NCI-H460 (cell line): ENCODE measurements at regions not wholly inside any gene's neighbourhood (a gene's known extent, or its start where the extent isn't known, plus 50 kb on each side); places are given as distances from the start of the nearest gene placed in this dataset.
"Not testable (repeated sequence)": the region's sequence is repeated elsewhere in the genome, so short reads cannot be mapped to it uniquely, and the experiment has no call there.

ENCODE experiments used
- DNase-seq: peaks from one replicate; pipeline ENCODE4 v3.0.0-alpha.2; 2016; ENCODE audit warnings: low read depth; ENCODE audit errors: extremely low read depth

DNA sequence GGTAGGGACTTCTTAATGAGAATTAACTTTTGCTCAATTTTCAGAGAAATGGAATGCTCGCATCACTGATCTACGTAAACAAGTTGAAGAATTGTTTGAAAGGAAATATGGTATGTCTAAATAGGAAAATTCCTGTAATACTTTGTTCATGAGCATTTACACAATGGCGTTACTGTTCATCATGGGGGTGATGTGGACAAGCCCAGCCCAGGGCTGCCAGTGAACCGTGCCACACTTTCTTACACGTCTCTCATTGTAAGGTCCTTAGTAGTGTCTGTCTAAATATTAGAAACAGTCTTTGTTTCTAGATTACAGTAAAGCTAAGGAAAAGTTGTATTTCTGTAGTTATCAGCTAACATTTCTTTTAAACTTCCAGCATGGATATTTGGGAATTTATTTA, 91.0 kb upstream of the SPDYE9 start:
- not testable (repeated sequence) for DNase-seq

DNA sequence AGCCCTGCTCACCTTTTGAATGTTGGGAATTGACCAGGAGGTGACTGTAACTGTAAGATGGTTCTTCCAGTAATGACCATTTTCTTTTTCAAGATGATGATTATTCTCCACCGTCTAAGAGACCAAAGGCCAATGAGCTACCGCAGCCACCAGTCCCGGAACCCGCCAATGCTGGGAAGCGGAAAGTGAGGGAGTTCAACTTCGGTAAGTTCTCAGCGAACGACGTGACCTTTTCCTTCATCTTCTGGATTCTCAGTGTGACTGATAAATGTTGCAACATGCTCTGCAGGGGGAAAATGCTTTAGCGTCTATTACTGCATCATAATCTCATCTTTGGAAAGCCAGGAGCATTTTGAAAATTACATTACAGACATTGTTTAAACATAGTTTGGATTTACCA, 89.5 kb upstream of the SPDYE9 start:
- DNase-seq = not testable (repeated sequence)

DNA sequence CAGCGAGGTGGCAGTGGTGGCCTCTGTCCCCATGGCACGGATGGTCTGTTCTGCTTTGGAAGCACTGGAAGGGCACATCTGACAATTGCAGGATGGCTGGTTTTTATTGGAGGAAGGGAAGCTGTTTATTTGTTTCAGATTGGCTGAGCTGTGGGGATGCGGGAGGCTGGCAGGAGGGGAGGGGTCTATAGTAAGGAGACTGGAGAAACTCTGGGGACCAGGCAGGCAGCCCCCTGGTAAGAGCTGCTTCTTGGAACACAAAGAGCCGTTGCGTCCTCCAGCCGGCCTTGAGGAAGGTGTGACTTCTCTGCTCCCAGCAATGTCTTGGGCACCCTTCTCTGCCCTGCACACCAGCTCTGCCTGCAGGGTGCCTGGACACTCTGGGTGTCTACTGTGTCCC, 85.1 kb upstream of the SPDYE9 start:
- not testable (repeated sequence) for DNase-seq

DNA sequence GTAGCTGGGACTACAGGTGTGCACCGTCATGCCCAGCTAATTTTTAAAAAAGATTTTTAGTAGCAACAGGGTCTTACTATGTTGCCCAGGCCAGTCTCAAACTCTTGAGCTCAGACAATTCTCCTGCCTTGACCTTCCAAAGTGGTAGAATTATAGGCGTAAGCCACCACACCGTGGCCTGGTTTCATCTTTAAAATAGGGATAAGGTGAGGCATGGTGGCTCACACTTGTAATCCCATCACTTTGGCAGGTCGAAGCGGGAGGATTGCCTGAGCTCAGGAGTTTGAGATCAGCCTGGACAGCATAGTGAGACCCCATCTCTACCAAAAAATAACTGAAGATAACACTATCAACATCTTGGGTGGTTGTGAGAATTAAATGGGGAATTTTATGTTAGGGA, 84.6 kb upstream of the SPDYE9 start:
- DNase-seq = not testable (repeated sequence)

DNA sequence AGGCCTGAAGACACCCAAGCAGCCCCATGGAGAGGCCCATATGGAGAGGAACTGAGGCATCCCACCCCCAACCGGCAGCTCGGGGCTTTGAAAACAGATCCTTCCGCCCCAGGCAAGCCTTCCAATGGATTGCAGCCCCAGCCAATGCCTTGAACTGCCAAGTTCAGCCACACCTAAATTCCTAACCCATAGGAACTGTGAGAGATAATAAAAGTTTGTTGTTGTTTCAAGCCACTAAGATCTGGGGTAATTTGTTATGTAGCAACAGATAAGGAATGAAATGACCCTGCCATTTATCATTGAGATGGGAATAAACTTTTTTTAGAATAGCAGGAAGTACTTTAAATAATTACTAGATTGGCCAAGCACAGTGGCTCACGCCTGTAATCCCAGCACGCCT, 80.3 kb upstream of the SPDYE9 start:
- DNase-seq = not testable (repeated sequence)

DNA sequence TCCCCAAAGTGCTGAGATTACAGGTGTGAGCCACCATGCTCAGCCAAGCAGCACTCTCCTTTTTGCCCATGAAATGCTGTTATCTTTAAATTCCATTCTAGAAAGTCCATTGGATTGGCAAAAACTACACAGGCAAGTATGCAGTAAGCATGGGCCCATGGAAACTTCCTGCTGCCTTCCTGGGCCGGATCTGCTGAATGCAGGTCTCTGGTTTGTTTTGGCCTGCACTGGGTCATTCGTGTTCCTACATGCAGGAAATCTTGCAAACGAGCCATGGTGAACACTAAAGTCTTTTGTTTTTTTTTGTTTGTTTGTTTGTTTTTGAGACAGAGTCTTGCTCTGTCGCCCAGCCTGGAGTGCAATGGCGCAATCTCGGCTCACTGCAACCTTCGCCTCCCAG, 76.8 kb upstream of the SPDYE9 start:
- DNase-seq = not testable (repeated sequence)

DNA sequence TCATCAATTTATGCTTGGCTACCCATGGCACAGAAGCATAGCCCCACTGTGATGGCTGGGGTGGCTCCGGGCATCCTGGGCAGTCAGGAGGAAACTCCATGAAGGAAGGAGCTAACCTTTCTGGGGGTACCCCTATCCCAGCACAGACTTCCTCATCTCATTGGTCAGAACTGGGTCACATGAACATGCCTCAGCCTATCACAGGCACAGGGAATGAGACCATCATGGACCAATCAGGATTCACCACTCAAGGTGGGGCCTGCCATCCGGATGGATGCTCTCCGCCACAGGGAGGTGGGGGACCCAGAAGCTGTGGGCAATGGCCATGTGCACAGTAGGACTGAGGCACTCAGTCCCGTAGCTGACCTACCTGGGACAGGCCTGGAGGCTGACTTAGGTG, 75.9 kb upstream of the SPDYE9 start:
- not testable (repeated sequence) for DNase-seq

DNA sequence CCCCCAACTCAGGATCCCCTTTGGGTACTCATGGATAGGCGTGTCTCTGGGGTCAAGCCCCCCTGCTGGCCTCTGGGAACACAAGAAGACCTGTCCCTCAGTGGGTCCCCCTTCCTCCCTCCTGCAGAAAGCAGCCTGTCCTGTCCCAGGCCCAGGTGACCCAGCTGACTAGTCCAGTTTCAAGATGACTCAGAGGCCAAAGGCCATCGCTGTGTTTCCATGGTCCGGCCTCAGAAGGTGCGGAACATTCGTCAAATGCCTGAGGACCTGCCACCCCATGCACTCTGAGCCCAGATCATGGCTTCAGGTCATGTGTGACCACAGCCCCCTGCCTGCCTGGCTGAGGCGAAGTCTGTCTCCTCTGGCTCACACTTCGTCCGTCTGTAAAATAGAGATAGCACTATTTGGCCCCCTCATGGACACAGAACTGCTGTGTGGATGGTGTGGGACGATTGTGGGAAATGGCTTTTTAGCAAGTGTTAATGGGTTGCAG, 71.4 kb upstream of the SPDYE9 start:
- not testable (repeated sequence) for DNase-seq

DNA sequence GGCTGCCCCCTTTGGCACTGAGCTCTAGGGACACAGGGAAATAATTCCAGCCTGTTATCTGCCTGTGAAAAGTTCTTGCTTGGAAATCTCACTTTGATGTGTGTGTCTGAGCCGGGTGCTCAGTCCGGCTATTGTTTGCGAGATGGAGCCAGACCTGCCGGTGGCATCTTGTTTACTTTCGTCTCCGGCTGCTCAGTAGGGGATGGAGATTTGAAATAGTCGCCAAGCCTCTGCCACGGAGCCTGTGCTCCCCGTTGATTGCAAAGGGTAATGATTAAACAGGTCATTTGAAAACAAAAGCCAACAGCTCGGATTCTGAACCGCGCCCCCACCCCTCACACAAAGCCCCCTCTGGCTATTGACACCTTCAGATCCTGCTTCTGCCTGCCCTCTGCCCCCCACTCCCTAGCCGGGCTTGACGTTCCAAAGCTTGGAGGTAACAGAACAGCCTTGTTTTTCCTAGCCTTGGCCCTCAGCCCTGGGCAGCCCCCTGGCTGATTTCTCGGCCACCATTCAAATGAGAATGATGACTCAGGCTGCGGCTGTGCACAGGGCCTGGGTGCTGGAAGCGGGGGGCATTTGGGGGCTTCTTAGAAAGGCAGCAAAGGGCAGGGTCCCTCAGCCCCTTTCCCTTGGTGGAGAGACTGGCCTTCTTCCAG, 70.8 kb upstream of the SPDYE9 start:
- DNase-seq = not testable (repeated sequence)

DNA sequence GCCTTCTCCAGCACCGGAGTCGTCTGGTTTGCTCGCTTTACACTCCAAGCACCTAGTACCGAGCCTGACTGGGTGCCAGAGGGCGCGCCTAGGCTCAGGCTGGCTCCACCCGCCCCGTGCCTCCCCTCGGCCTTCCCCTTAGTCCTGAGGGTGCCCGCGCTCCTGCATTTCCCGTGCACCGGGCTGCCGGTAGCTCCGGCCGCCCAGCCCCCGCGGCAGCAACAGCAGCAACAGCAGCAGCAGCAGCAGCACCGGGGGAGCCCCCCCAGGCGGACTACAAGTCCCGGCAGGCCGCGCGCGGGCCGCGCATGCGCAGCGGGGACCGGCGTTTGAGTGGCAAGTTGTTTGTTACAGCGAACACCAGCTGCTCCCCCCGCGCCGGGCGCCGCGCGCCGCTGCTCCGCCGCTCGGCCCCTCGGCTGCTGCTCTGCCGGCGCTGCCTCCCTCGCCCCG, 68.8 kb upstream of the SPDYE9 start:
- not testable (repeated sequence) for DNase-seq

DNA sequence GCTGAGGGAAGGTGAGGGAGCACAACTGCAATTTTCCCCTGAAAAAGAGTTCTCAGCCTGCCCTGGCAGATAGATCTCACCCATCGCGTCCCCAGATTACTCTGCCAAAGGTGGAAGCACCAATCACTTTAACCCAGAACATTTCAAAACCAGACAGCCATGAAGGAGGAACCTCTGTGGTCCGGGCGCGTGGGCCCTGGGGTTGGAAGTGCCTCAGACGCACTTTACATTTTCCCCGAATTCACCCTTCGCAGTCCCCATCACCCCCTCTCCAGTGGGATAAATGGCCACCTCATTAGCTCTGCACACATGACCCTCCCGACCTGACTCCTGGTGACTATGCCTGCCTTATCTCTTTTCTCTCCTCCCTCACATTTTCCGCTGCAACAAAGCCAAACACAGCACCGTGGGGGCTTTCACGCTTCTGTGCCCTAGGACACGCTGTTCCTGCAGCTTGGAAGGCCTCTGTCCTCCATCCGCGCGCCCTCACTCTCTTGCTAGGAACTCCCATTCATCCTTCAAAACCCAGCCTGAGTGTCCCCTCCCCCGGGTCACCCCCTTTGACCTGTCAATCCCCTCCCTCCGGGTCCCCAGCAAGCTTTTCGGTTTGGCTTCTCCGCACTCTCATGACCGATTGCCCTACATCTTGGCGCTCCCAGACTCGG, 68.2 kb upstream of the SPDYE9 start:
- DNase-seq = not testable (repeated sequence)

DNA sequence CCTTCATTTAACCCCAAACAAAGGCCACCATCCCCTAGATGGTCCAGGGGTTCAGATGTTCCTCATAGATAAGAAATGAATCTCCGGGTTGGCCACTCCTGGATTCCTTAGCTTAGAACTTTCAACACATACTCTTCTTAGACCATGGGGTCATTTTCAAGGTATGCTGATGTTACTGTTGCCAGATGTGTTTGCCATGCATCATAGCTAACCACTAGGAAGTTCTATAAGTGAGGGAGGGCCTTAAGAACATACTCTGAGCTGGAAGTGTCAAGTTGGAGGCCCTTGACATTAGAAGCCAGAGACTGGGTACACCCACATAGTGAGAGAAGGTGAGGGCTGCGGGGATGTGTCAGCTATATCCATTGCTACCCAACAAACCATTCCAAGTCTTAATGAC, 62.7 kb upstream of the SPDYE9 start:
- DNase-seq = not testable (repeated sequence)

DNA sequence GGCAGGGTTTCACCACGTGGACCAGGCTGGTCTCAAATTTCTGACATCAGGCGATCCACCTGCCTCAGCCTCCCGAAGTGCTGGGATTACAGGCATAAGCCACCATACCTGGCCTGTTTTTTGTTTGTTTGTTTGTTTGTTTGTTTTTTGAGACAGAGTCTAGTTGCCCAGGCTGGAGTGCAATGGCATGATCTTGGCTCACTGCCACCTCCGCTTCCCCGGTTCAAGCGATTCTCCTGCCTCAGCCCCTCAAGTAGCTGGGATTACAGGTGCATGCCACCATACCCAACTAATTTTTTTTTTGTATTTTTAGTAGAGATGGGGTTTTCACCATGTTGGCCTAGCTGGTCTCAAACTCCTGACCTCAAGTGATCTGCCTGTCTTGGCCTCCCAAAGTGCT, 61.8 kb upstream of the SPDYE9 start:
- not testable (repeated sequence) for DNase-seq

DNA sequence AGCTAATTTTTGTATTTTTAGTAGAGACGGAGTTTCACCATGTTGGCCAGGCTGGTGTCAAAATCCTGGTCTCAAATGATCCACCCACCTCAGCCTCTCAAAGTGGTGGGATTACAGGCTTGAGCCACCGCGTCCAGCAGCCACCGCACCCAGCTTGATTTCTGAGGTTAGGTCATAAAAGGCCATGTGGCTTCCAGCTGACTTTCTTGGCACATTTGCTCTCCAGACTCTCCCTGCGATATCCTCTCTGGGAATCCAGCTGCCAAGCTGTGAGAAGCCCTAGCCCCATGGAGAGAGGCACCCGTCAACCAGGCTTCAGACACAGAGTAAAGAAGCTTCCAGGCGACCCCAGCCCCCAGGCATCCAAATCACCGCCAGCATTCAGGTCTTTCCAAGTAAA, 58.2 kb upstream of the SPDYE9 start:
- DNase-seq = not testable (repeated sequence)

DNA sequence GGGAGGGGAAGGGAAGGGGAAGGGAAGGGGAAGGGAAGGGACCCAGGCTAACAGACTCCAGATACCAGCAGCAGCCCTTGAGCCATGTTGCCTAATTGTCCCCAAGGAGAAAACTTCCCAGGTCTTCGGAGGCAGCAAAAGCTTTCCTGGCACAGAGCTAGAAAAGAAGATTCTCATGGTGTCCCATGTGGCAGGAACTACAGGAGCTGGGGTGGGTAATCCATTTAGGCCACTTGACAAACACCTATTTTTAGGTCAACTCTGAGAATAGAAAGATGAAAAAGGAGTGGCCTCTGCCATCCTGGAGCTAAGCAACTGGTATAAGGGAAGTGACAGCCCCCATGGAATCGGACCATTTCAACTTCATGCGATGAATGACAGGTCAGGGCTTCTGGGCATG, 52.1 kb upstream of the SPDYE9 start:
- DNase-seq = not testable (repeated sequence)
